ENCODE measurements at regions not wholly inside any gene's neighbourhood (a gene's known extent, or its start where the extent isn't known, plus 50 kb on each side); places are given as distances from the start of the nearest gene placed in this dataset.
"Not testable (repeated sequence)": the region's sequence is repeated elsewhere in the genome, so short reads cannot be mapped to it uniquely, and the experiment has no call there.

DNA sequence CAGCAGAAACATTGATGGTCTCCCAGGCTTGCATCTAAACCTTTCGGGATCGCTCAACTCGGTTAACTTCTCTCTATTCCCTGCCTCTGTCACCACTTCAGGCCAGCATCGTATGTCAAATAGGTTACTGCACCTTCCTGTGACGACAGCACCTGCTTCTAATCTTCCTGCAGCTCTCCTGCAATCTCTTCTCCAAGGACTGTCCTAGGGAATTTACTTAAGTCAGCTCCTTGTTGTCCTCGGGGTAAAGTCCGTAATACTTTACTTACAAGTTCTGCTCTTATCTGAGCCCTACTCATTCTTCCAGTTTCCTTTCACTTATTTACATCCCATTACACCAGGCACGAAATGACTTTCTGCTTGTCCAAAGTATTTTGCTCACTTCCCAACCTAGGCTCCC lies 372.7 kb upstream of the AKR1E2 start:
- intact Hi-C loops (cut with micrococcal nuclease): no loop called here

GRCh38 chr10:4450981-4451908 lies 374.8 kb upstream of the AKR1E2 start:
- intact Hi-C loops (cut with micrococcal nuclease): no loop called here

DNA sequence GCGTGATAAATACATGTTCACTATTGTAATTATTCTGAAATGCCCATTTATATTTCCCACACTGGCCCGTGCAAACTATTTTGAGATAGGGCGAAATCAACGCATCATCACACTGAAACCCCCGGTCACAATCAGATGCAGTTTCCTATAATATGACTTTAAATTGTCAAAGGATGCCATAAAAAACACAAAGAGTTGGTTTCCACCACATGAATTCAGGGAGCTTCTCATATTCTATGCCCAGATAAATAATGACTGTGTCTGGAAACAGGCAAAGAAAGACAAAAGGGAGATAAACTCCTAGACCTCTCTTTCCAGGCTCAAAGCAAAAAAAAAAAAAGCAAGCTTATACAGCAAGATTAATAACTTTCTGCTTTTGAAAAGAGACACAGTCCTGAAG lies 375.8 kb upstream of the AKR1E2 start:
- intact Hi-C loops (cut with micrococcal nuclease): no loop called here

GRCh38 chr10:4448030-4448429 lies 378.0 kb upstream of the AKR1E2 start:
- intact Hi-C loops (cut with micrococcal nuclease): no loop called here

DNA sequence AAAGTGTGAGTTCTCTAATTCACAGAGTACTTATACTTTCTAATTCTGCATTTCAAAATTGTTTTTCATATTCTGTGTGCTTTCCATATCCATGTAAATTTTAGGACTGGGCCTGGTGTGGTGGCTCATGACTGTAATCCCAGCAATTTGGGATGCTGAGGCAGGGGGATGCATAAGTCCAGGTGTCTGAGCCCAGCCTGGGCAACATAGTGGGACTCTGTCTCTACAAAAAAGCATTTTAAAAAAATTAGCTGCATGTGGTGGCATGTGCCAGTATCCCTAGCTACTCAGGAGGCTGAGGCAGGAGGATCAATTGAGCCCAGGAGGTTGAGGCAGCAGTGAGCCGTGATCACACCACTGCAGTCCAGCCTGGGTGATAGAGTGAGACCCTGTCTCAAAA lies 382.6 kb upstream of the AKR1E2 start:
- intact Hi-C loops (cut with micrococcal nuclease): no loop called here

DNA sequence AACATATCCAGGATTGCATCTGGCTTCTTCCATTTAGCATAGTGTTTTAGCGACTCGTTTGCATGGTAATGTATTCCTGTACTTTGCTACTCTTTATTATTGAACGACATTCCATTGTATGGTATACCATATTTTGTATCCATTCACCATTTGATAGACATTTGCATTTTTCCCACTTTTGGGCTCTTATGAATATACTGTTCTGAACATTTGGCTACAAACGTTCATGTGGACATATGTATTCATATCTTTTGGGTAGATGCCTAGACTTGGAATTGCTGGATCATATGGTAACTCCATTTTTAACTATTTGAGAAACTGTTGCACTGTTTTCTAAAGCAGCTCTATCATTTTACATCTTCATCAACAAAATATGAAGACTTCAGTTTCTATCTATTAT lies 383.7 kb upstream of the AKR1E2 start:
- intact Hi-C loops (cut with micrococcal nuclease): no loop called here

- intact Hi-C loops (cut with micrococcal nuclease): no loop called here
These were observed 385.7 kb upstream of the AKR1E2 start for GRCh38 chr10:4440260-4440659.

DNA sequence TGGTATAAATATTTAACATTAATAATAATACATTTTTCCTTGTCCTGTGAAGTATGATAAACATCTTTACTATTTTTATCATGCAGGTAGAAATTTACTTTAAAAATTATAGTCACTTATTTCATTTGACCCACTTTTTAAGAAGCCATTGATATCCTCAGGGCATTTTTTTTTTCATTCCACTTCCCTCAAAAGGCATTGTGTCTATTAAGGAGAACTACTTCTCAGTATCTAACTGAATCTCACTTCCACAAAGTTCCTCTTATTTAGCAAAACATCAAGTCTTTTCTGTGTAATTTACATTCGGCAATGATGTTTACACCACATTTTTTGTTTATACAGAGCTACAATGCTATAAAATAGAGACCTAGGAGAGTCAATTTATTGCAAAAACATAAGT lies 388.2 kb upstream of the AKR1E2 start:
- intact Hi-C loops (cut with micrococcal nuclease): no loop called here

DNA sequence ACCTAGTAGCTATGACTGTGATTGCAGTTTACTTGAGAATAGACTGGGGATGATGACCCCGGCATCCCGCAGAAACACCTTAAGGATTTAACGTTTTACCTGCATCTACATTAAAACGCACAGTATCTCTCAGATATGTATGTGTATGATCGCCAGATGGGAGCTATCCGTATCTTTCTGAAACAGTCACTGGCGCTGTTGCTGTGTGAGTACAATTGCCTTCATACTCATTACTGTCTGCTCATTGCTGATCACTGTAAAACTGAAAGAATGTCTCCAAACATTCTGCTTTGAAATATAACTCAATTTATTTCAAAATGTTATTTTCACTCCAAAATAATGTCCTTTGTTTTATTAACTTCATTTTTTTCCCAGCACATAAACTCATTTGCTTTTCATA lies 388.9 kb upstream of the AKR1E2 start:
- intact Hi-C loops (cut with micrococcal nuclease): no loop called here

GRCh38 chr10:4436103-4436502 lies 389.9 kb upstream of the AKR1E2 start:
- intact Hi-C loops (cut with micrococcal nuclease): loop anchor here (1.0 kb wide), 1 partner anchor 48 kb away; no protein-coding TSS in a partner anchor

GRCh38 chr10:4434516-4435071 lies 391.4 kb upstream of the AKR1E2 start:
- intact Hi-C loops (cut with micrococcal nuclease): no loop called here

DNA sequence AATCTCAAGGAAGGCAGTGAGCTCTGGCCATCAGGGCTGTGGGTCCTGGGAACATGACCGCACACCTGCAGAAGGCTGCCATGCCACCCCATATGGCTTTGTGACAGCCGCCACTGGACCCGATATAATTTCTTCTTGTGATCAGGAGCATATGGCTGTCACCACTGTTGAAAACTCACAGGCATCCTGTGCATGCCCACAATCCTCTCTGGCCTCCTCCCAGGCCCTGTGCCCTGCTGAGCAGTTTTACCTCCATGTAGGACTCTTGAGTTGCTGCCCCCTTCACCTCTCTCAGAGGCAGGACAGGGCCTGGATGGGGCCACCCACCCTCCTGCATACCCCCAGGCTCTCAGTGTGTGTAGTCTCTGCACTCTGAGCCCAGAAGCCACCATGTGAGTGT lies 391.9 kb upstream of the AKR1E2 start:
- intact Hi-C loops (cut with micrococcal nuclease): no loop called here

GRCh38 chr10:4431114-4431863 lies 394.7 kb upstream of the AKR1E2 start:
- intact Hi-C loops (cut with micrococcal nuclease): no loop called here

DNA sequence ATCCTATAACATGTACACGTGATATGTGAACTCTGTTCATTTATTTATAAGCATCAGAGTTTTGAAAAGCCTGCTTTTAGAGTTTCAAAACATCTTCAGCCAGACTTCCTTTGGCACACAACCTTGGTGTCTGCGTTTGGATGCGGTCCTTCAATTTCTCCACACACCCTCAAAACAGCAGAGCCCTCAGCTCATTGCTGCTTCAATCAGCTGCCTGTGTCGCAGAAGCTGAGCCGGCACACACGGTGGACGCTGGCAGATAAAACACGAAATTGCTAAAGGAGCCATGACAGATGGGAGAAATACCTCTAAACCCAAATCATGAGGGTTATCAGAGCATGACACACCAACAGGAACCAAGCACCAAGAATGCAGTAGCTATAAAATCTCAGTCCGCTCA lies 396.4 kb upstream of the AKR1E2 start:
- intact Hi-C loops (cut with micrococcal nuclease): no loop called here

DNA sequence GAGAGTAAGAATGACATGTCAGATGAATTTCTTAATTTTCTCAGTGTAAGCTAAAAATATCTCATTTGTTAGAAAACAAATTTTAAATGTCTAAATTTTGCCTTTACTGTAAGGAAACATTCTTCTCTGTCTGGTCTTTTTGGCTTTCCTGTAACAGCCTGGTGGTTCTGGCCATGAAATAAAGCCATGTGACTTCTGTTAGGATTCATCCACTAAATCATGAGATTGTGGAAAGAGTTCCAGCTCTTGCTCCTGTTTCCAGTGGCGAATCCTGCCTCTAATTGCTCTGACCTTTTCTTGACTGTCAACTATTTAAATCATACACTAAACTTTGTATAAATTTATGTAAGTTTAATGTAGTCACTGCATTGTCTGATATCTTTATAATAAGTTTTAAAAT lies 398.5 kb upstream of the AKR1E2 start:
- intact Hi-C loops (cut with micrococcal nuclease): no loop called here

DNA sequence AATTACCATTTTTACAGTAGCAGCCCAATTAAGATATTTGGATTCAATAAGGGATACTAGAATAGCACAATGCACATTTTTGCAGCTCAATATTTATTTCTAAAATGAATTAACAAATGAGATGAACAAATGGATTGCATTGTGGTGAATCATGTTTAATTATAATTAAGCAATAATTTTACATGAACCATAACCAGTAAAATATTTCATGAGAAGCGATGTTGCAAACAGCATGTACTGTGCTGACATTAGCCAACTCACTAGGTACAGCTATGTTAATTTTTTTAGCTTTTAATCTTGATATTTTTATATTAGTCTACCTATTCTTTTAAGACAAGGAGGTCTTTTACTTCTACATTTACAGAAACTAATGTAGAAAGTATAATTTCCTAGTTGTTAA lies 399.1 kb upstream of the AKR1E2 start:
- intact Hi-C loops (cut with micrococcal nuclease): no loop called here

DNA sequence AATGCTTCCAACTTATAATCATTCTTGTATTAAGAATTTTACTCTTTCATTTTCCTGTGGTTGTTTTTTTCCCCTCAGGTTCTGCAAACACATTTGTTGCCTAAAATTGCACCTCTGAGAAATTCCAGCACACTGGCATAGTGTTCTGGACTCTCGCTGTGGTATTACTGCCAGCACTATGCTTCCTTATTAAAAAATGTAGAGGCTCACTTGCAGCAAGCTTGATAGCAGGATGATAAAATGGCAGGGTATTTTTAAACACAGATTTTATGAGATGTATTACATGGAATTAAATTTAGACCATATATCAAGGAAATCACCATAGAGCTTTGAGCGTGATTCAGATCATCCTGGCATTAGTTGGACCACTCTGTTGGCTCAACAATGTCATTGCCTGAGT lies 416.7 kb upstream of the AKR1E2 start:
- intact Hi-C loops (cut with micrococcal nuclease): no loop called here

DNA sequence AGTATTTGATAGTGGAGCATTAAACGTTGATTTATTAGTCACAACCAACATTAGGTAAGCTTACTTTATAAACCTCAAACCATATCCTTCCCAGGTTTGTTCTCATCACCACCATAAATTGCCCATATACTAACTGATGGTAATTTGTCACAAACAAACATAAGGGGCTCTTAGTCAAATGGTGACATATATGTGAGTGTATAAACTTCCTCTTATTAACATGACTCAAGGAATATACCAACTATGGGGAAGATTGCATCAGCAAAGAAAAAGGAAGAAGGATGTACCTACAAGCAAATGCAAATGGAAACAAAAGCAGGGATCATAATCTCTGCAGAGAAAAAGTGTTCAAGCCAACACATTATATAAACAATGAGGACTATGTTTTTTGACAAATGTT lies 418.2 kb upstream of the AKR1E2 start:
- intact Hi-C loops (cut with micrococcal nuclease): no loop called here

DNA sequence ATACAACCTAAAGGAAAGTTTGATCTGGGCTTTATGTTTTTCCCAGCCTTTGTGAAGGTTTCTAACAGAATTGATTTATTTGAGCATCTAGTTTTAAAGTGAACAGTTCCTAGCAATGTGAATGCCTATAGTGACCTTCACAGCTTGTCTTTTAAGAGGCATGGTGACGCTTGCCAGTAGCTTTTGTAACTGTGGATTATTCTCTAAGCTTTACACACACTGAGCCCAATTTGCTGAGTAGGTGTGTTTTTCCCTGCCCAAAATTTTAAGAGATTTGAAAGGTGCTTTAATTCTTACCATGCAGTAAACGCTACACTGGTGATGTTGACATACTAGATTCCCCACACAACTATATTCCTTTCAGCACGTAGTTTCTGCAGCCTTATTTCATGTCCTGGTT lies 420.2 kb upstream of the AKR1E2 start:
- intact Hi-C loops (cut with micrococcal nuclease): no loop called here

DNA sequence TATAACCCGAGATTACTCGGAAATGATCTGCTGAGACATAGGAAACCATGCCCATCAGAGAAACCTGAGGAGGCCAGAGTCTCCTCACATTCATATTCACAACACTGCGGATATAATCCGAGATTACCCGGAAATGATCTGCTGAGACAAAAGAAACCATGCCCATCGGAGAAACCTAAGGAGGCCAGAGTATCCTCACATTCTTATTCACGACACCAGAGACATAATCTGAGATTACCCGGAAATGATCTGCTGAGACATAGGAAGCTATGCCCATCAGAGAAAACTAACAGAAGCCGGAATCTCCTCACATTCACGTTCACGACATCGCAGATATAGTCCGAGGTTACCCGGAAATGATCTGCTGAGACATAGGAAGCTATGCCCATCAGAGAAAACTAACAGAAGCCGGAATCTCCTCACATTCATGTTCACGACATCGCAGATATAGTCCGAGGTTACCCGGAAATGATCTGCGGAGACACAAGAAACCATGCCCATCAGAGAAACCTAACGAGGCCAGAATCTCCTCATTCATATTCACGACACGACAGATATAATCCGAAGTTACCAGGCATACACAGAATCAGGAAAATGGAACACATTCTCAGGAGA lies 422.3 kb upstream of the AKR1E2 start:
- intact Hi-C loops (cut with micrococcal nuclease): no loop called here

DNA sequence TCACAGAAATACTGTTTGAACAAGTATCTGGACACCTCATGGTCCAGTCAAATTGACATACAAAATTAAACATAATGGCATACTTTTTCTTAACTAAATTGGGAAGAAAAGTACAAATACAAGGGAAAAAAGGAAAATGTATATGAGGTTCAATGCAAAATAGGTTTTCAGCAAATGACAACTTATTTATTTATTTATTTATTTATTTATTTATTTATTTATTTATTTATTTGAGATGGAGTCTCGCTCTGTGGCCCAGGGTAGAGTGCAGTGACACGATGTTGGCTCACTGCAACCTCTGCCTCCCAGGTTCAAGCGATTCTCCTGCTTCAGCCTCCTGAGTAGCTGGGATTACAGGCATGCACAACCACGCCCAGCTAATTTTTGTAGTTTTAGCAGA lies 424.9 kb upstream of the AKR1E2 start:
- intact Hi-C loops (cut with micrococcal nuclease): not testable (repeated sequence)

GRCh38 chr10:4399556-4399955 lies 426.5 kb upstream of the AKR1E2 start:
- intact Hi-C loops (cut with micrococcal nuclease): no loop called here
